DMS114 treated with DMSO at 0.1 percent for 48 hours (cell line): ENCODE measurements at regions not wholly inside any gene's neighbourhood (a gene's known extent, or its start where the extent isn't known, plus 50 kb on each side); places are given as distances from the start of the nearest gene placed in this dataset.
"Not testable (repeated sequence)": the region's sequence is repeated elsewhere in the genome, so short reads cannot be mapped to it uniquely, and the experiment has no call there.

Experiments used
- DNase-seq: peaks from one replicate; lab custom pipeline; 2025; ENCODE audit not compliant: unreplicated experiment; lab: John Stamatoyannopoulos, UW

GRCh38 chr7:153402721-153403541 is 643.4 kb downstream of the ACTR3B start:
- no peak for DNase-seq

- DNase-seq = no peak
These were observed 644.6 kb downstream of the ACTR3B start for GRCh38 chr7:153404124-153404523.

DNA sequence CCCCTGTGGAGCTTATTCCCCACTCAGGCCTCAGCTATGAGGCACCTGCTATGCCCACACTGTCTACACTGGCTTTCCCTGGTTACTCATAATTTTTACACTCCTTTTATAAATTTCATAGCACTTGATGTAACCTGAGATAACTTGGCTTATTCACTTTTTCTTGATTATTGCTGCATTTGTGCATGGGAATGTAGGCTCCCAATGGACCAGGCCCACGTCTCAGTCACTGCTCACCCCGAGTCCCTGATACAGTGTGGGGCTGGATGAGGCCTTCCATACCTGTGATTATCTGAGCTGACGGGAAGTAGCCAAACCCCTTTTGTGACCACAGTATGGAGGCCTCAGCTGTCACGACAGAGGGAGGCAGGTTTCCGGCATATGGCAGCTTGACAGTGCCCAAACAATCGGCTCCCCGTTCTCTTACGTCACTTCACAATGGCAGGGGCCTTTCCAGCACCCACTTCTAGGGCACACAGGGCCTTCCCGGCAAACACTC is 645.3 kb downstream of the ACTR3B start:
- no peak for DNase-seq

GRCh38 chr7:153405704-153406485 is 646.3 kb upstream of the DPP6 start:
- DNase-seq = no peak

GRCh38 chr7:153406486-153406872 is 645.7 kb upstream of the DPP6 start:
- DNase-seq = no peak

GRCh38 chr7:153407291-153408046 is 644.7 kb upstream of the DPP6 start:
- no peak for DNase-seq

DNA sequence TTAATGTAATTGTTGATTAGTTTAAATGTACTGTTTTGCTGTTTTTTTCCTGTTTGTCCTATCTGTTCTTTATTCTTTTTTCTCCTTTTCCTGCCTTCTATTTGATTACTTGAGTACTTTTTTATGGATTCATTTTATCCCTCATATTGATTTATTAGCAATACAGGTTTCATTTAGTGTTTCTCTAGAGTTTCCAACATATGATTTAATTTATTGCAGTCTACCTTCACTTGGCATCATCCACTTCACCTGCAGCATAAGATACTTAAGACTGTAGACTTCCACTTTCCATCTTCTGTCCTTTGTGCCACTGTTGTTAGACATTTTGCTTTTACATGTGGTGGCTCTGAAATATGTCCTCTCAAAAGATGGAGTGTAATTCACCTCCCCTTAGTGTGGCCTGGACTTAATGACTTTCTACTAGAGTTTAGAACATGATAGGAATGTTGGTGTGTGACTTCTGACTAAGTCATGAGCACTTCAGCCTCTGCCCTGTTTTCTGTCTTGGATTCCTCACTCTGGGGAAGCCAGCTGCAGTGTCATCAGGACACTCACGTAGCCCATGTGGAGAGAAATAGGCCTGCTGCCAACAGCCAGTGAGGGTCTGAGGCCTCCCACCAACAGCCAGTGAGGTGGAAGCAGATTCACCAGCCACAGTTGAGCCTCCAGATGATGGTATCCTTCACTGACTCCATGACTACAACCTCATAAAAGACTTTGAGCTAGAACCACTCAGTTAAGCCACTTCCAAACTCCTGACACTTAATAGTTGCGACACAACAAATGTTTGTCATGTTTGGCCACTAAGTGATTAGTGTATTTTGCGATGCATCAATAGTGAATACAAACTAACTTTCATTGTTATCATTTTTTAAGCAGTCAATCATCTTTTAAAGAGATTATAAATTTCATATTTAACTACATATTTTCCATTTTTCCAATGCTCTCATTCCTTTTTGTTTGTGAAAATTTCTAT is 643.5 kb upstream of the DPP6 start:
- no peak for DNase-seq

- DNase-seq = not testable (repeated sequence)
These were observed 642.4 kb upstream of the DPP6 start for GRCh38 chr7:153409567-153410342.

DNA sequence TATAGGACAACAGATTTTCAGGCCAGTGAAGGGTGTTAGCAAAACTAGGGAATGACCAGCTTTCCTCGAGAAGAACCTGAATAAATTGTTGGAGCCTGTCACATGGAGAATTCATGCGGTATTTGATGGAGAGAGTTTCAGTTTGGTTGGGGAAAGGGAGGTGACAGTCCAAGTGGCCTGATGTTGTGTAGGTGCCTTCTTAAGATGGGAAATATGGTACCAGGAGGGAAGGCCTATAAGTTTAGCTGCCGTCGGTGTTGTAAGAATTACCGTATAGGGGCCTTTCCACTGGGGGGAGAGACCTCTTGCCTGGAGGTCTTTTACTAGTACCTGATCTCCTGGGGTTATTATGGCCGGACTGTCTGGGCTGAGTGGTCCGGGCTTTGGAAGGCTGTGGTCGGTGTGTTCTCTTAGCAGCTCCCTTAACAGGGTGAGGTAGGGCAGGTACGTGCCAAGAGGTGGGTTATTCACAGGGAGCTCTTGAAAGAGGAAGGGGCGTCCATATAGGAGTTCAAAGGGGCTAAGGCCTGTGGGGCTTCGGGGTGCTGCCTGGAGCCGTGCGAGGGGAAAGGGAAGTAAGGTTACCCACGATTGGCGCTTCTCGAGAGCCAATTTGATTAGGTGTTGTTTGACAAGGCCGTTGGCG is 641.1 kb upstream of the DPP6 start:
- DNase-seq = not testable (repeated sequence)

GRCh38 chr7:153412114-153412823 is 639.9 kb upstream of the DPP6 start:
- not testable (repeated sequence) for DNase-seq

- DNase-seq = not testable (repeated sequence)
These were observed 639.4 kb upstream of the DPP6 start for GRCh38 chr7:153412824-153413198.

DNA sequence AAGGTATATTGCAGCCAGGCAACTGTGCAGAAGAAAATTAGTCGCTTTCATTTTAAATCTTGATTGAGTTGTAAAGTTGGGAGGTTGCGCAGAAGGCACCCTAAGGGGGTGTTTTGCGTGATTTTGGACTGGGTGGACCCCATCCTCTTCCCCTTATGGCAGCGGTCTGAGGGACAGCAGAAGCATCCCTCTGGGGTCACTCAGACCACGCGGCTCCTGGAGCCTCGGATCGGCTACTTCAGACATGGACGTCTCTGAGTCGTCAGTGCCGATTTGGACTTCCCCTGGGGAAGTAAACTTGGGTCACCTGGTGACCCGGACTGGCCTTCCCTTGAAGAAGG is 639.0 kb upstream of the DPP6 start:
- DNase-seq = no peak

- no peak for DNase-seq
These were observed 638.5 kb upstream of the DPP6 start for GRCh38 chr7:153413540-153414287.

GRCh38 chr7:153414288-153414629 is 637.9 kb upstream of the DPP6 start:
- DNase-seq = no peak

DNA sequence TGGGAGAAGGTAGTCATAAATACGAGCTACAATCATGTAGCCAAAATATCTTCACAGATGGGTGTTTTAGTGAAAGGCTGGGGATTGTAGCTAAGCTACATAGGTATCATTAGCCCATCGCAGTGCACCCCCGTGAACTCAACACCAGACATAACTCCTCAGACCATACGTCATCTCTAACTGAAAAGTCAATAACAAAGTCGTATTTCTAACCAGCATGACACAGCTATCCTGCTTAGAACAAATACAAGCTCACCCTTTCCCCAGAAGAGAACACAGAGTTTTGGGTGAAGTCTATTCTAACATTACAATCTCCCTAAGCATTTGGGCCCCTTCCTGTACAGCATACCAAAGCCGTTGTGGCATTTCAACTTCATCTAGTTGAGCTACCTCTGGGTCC is 636.6 kb upstream of the DPP6 start:
- no peak for DNase-seq

DNA sequence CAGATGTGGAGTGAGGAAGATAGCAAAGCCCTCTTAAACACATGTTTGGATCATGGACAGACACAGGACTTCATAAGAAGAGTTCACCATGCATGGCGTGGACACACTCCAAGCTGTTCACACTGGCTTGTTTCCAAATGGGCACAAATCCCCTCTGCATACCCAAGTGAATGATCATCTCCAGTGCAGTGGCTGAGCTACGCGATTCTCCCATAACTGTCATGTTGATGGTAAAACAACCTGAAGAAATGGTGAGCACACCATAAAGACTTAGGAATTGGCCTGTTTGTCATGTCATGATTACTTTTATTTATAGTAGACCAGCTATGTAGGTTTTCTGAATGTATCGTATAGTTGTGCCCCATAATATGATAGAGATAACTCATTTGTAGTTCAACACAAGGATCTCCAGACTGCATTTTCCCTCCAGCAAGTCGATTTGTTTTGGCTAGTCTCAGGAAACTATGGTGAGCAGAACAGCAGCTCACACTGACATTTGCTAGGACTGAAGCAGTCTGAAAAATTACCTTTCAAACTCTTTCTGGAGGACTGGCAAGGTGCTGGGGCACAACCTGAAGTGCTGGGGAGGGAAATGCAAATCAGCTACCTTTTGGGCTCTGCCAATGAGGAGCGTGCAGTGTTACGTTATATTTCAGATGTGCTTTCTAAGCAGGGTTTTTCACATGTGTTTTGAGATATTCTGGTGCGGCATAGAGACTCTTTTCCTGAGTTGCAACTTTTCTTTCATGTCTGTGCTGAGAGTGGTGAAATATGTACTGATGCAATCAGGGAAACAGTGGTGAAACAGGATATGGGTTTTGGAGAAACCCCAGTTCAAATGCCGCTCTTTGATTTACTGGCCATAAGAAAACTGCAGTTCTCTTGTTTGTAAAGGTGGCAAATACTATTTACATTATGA is 629.6 kb upstream of the DPP6 start:
- DNase-seq = no peak

- no peak for DNase-seq
These were observed 629.0 kb upstream of the DPP6 start for GRCh38 chr7:153423210-153423590.
